ENCODE measurements at regions not wholly inside any gene's neighbourhood (a gene's known extent, or its start where the extent isn't known, plus 50 kb on each side); places are given as distances from the start of the nearest gene placed in this dataset.

DNA sequence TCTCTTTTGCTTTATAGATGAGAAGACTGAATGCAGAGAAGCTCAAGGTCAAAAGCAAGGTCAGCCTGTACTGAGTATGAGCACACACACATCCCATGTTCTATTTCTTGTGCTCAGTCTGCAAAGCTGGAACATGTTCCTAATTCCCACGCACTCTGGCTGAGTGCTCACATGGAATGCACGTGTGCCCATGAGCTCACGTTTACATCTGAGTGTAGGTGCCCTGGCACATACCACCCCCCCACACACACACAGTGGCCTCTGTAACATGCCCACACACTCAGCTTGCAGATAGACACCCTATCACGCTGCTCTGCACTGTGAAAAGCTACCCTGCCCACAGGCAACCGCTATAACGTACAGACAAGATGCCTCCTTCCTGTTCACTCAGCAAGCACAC, 700.1 kb downstream of the MED13L start:
- no peak for ATAC-seq
- TF ChIP-seq OSR1 (CRISPR knock-in tag; IDR thresholded peaks at IDR 0.05): no peak
- TF ChIP-seq, protein P1, sequence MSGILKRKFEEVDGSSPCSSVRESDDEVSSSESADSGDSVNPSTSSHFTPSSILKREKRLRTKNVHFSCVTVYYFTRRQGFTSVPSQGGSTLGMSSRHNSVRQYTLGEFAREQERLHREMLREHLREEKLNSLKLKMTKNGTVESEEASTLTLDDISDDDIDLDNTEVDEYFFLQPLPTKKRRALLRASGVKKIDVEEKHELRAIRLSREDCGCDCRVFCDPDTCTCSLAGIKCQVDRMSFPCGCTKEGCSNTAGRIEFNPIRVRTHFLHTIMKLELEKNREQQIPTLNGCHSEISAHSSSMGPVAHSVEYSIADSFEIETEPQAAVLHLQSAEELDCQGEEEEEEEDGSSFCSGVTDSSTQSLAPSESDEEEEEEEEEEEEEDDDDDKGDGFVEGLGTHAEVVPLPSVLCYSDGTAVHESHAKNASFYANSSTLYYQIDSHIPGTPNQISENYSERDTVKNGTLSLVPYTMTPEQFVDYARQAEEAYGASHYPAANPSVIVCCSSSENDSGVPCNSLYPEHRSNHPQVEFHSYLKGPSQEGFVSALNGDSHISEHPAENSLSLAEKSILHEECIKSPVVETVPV (CRISPR knock-in tag; IDR thresholded peaks at IDR 0.05): no peak
- TF ChIP-seq ZC3H10 (CRISPR knock-in tag; IDR thresholded peaks at IDR 0.05): no peak
- no peak for TF ChIP-seq SNAI2 (CRISPR knock-in tag; IDR thresholded peaks at IDR 0.05)
- no peak for TF ChIP-seq BACH2 (CRISPR knock-in tag; IDR thresholded peaks at IDR 0.05; ENCODE audit: borderline replicate concordance)
- TF ChIP-seq, protein P2, sequence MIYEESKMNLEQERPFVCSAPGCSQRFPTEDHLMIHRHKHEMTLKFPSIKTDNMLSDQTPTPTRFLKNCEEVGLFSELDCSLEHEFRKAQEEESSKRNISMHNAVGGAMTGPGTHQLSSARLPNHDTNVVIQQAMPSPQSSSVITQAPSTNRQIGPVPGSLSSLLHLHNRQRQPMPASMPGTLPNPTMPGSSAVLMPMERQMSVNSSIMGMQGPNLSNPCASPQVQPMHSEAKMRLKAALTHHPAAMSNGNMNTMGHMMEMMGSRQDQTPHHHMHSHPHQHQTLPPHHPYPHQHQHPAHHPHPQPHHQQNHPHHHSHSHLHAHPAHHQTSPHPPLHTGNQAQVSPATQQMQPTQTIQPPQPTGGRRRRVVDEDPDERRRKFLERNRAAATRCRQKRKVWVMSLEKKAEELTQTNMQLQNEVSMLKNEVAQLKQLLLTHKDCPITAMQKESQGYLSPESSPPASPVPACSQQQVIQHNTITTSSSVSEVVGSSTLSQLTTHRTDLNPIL (CRISPR knock-in tag; IDR thresholded peaks at IDR 0.05; ENCODE audit: low read depth): no peak

DNA sequence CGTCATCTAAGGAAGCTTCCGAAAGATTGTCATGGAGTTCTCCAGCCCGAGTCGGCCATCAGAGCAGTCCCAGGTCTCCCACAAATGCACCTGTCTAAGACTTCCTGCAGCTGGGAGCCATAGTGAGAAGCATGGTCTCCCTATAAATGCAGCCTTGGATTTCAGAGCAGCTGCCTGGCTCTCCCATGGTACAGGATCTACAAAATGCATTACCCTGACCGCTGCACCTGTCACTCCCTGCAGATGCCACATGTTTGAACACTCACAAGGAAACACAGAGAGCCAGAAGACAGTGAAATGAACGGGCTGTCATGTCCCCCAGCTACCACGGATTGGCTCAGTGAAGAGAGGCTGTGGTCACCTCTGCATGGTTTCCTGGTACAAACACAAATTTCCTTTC, 702.7 kb downstream of the MED13L start:
- no peak for ATAC-seq
- TF ChIP-seq ZFP30 (CRISPR knock-in tag; IDR thresholded peaks at IDR 0.05) (no peak), ARNTL (CRISPR knock-in tag; IDR thresholded peaks at IDR 0.05; ENCODE audit: borderline replicate concordance, low read depth) (no peak), RARB (CRISPR knock-in tag; IDR thresholded peaks at IDR 0.05) (no peak), OSR1 (CRISPR knock-in tag; IDR thresholded peaks at IDR 0.05) (no peak), GLIS3 (CRISPR knock-in tag; IDR thresholded peaks at IDR 0.05) (no peak), ISL1 (CRISPR knock-in tag; IDR thresholded peaks at IDR 0.05) (no peak), ZNF8 (CRISPR knock-in tag; IDR thresholded peaks at IDR 0.05) (no peak), TCF4 (CRISPR knock-in tag; IDR thresholded peaks at IDR 0.05; ENCODE audit: borderline replicate concordance) (no peak)
- TF ChIP-seq, protein P2 (CRISPR knock-in tag; IDR thresholded peaks at IDR 0.05; ENCODE audit: low read depth): no peak

DNA sequence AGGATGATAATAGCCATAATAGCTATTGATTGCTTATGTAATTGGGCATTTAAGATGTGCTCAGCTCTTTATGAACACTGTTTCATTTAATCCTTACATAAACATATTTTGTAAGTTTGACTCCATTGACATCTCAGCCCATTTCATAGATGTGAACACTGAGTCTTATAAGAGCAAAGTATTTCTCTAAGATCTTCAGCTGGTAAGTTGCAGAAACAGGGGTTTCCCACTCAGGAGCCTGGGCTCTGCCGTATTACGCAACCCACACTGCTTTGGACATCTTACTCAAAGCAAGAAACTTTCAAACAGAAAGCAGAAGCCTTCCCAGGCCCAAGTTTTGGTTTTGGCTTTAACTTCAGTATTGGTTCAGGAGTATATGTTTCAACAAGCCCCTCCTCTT, 705.1 kb downstream of the MED13L start:
- no peak for ATAC-seq
- TF ChIP-seq, protein P2 (CRISPR knock-in tag; IDR thresholded peaks at IDR 0.05; ENCODE audit: low read depth): no peak
- TF ChIP-seq ZNF70 (CRISPR knock-in tag; IDR thresholded peaks at IDR 0.05) (no peak), SNAI2 (CRISPR knock-in tag; IDR thresholded peaks at IDR 0.05) (no peak)
- TF ChIP-seq, protein P3, sequence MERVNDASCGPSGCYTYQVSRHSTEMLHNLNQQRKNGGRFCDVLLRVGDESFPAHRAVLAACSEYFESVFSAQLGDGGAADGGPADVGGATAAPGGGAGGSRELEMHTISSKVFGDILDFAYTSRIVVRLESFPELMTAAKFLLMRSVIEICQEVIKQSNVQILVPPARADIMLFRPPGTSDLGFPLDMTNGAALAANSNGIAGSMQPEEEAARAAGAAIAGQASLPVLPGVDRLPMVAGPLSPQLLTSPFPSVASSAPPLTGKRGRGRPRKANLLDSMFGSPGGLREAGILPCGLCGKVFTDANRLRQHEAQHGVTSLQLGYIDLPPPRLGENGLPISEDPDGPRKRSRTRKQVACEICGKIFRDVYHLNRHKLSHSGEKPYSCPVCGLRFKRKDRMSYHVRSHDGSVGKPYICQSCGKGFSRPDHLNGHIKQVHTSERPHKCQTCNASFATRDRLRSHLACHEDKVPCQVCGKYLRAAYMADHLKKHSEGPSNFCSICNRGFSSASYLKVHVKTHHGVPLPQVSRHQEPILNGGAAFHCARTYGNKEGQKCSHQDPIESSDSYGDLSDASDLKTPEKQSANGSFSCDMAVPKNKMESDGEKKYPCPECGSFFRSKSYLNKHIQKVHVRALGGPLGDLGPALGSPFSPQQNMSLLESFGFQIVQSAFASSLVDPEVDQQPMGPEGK (CRISPR knock-in tag; IDR thresholded peaks at IDR 0.05; ENCODE audit: borderline replicate concordance): no peak

DNA sequence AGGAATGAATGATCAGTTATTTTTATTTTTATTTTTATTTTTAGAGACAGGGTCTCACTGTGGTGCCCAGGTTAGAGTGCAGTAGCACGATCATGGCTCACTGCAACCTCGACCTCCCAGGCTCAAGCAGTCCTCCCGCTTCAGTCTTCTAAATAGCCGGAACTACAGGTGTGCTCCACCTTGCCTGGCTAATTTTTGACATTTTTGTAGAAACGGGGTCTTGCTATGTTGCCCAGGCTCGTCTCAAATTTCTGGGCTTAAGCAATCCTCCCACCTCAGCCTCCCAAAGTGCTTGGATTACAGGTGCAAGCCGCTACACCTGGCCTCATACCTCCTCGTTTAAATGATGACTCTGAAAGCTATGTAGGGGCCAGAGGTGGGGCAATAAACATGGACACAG, 706.0 kb downstream of the MED13L start:
- TF ChIP-seq, protein P4, sequence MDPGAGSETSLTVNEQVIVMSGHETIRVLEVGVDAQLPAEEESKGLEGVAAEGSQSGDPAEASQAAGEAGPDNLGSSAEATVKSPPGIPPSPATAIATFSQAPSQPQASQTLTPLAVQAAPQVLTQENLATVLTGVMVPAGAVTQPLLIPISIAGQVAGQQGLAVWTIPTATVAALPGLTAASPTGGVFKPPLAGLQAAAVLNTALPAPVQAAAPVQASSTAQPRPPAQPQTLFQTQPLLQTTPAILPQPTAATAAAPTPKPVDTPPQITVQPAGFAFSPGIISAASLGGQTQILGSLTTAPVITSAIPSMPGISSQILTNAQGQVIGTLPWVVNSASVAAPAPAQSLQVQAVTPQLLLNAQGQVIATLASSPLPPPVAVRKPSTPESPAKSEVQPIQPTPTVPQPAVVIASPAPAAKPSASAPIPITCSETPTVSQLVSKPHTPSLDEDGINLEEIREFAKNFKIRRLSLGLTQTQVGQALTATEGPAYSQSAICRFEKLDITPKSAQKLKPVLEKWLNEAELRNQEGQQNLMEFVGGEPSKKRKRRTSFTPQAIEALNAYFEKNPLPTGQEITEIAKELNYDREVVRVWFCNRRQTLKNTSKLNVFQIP (CRISPR knock-in tag; IDR thresholded peaks at IDR 0.05; ENCODE audit: borderline replicate concordance, low read depth): no peak
- TF ChIP-seq CSDC2 (CRISPR knock-in tag; IDR thresholded peaks at IDR 0.05) (no peak), TOX (CRISPR knock-in tag; IDR thresholded peaks at IDR 0.05; ENCODE audit: borderline replicate concordance) (no peak), PPARA (CRISPR knock-in tag; IDR thresholded peaks at IDR 0.05; ENCODE audit: borderline replicate concordance) (no peak), ZNF70 (CRISPR knock-in tag; IDR thresholded peaks at IDR 0.05) (no peak), OSR1 (CRISPR knock-in tag; IDR thresholded peaks at IDR 0.05) (no peak), ISL1 (CRISPR knock-in tag; IDR thresholded peaks at IDR 0.05) (no peak), ZC3H10 (CRISPR knock-in tag; IDR thresholded peaks at IDR 0.05) (no peak), BACH2 (CRISPR knock-in tag; IDR thresholded peaks at IDR 0.05; ENCODE audit: borderline replicate concordance) (no peak), TCF4 (CRISPR knock-in tag; IDR thresholded peaks at IDR 0.05; ENCODE audit: borderline replicate concordance) (no peak)
- TF ChIP-seq, protein P2 (CRISPR knock-in tag; IDR thresholded peaks at IDR 0.05; ENCODE audit: low read depth): no peak
- TF ChIP-seq, protein P5, sequence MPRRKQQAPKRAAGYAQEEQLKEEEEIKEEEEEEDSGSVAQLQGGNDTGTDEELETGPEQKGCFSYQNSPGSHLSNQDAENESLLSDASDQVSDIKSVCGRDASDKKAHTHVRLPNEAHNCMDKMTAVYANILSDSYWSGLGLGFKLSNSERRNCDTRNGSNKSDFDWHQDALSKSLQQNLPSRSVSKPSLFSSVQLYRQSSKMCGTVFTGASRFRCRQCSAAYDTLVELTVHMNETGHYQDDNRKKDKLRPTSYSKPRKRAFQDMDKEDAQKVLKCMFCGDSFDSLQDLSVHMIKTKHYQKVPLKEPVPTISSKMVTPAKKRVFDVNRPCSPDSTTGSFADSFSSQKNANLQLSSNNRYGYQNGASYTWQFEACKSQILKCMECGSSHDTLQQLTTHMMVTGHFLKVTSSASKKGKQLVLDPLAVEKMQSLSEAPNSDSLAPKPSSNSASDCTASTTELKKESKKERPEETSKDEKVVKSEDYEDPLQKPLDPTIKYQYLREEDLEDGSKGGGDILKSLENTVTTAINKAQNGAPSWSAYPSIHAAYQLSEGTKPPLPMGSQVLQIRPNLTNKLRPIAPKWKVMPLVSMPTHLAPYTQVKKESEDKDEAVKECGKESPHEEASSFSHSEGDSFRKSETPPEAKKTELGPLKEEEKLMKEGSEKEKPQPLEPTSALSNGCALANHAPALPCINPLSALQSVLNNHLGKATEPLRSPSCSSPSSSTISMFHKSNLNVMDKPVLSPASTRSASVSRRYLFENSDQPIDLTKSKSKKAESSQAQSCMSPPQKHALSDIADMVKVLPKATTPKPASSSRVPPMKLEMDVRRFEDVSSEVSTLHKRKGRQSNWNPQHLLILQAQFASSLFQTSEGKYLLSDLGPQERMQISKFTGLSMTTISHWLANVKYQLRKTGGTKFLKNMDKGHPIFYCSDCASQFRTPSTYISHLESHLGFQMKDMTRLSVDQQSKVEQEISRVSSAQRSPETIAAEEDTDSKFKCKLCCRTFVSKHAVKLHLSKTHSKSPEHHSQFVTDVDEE (CRISPR knock-in tag; IDR thresholded peaks at IDR 0.05): no peak
- ATAC-seq: no peak
